RWPE2 (cell line): ENCODE measurements at regions not wholly inside any gene's neighbourhood (a gene's known extent, or its start where the extent isn't known, plus 50 kb on each side); places are given as distances from the start of the nearest gene placed in this dataset.

Experiments used
- ATAC-seq: fragments of 200-7000 bp; cut with Tn5 transposase; 3 replicates; pipeline ENCODE4 v1.9.1; 2021; ENCODE audit warnings: low read depth
- DNase-seq: peaks from one replicate; pipeline ENCODE4 v3.0.0-alpha.2; 2020; ENCODE audit warnings: low spot score
- H3K27ac ChIP-seq: fragments of 450-650 bp; 2 replicates; pipeline ENCODE4 v1.5.1; 2017; ENCODE audit warnings: mild to moderate bottlenecking; ENCODE audit not compliant: poor library complexity, severe bottlenecking
- H3K27me3 ChIP-seq: fragments of 250-450 bp; sonication (Bioruptor Pico); 2 replicates; pipeline ENCODE4 v1.5.1; 2021; ENCODE audit warnings: mild to moderate bottlenecking, moderate library complexity; ENCODE audit not compliant: insufficient read depth, poor library complexity, severe bottlenecking
- H3K36me3 ChIP-seq: fragments of 250-450 bp; sonication (Bioruptor Pico); 2 replicates; pipeline ENCODE4 v1.5.1; 2020; ENCODE audit warnings: low read depth, mild to moderate bottlenecking, moderate library complexity
- H3K4me1 ChIP-seq: fragments of 250-450 bp; sonication (Bioruptor Pico); 2 replicates; pipeline ENCODE4 v1.5.1; 2021; ENCODE audit warnings: mild to moderate bottlenecking, moderate library complexity; ENCODE audit not compliant: insufficient read depth, poor library complexity, severe bottlenecking
- H3K4me3 ChIP-seq: fragments of 250-450 bp; sonication (Bioruptor Pico); 2 replicates; pipeline ENCODE4 v1.5.1; 2021; ENCODE audit warnings: mild to moderate bottlenecking, moderate library complexity; ENCODE audit not compliant: severe bottlenecking
- H3K9me3 ChIP-seq: fragments of 250-450 bp; sonication (Bioruptor Pico); 2 replicates; pipeline ENCODE4 v1.5.1; 2021; ENCODE audit warnings: mild to moderate bottlenecking, moderate library complexity; ENCODE audit not compliant: severe bottlenecking
- TF ChIP-seq, protein P1 (sequence below): fragments of 450-650 bp; IDR thresholded peaks from one replicate; pipeline ENCODE4 v1.5.1; 2017; ENCODE audit warnings: mild to moderate bottlenecking, moderate library complexity; ENCODE audit not compliant: poor library complexity, severe bottlenecking

DNA sequence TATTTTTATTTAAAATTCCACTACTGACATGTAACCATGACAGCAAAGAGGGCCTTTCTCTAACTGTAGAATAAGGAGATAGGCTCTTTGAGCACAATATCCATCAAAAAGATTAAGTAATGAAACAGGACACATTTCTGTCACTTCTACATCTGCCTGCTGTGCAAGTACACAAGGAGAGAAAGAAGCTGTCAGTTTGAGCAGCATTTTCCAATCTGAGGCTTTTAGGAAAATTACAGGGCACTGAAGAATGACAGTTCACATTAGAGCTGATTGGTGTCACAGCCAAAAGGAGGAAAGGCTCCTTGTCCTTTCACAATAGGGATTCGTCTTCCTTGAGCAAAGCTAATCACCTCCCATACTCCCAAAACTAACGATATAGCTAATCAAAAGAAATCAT, 158.8 kb upstream of the TAC1 start:
- TF ChIP-seq, protein P1, sequence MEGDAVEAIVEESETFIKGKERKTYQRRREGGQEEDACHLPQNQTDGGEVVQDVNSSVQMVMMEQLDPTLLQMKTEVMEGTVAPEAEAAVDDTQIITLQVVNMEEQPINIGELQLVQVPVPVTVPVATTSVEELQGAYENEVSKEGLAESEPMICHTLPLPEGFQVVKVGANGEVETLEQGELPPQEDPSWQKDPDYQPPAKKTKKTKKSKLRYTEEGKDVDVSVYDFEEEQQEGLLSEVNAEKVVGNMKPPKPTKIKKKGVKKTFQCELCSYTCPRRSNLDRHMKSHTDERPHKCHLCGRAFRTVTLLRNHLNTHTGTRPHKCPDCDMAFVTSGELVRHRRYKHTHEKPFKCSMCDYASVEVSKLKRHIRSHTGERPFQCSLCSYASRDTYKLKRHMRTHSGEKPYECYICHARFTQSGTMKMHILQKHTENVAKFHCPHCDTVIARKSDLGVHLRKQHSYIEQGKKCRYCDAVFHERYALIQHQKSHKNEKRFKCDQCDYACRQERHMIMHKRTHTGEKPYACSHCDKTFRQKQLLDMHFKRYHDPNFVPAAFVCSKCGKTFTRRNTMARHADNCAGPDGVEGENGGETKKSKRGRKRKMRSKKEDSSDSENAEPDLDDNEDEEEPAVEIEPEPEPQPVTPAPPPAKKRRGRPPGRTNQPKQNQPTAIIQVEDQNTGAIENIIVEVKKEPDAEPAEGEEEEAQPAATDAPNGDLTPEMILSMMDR: no peak
- H3K27ac ChIP-seq: no peak overlapping the region
- H3K4me1 ChIP-seq: no peaks in the 10 kb centered on the region
- H3K27me3 ChIP-seq: no peaks in the 10 kb centered on the region
- DNase-seq (no peak), ATAC-seq (no peak)
- no peaks in the 10 kb centered on the region for H3K9me3 ChIP-seq
- no peaks in the 10 kb centered on the region for H3K36me3 ChIP-seq
- H3K4me3 ChIP-seq: no peak overlapping the region

DNA sequence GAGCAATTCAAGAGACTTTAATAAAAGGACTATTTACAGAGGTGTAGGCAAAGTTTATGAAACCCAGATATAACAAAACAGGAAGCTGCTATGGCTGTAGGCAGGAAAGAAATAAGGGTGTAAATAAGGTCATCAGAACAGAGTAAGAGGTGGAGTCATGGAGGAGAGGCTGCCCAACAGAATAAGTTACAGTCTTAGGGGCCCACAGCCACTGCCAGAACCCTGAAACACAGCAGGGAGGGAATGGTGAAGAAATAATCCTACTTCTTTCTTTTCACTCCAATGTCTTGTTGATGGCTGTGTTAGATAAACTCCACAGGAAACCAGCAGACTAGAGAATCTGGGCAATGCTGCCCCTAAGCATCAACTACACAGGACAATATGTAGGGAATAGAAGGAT, 155.8 kb upstream of the TAC1 start:
- Histone ChIP-seq H3K36me3 (no peaks in the 10 kb centered on the region), H3K4me3 (no peak overlapping the region), H3K27ac (no peak overlapping the region), H3K9me3 (no peaks in the 10 kb centered on the region), H3K27me3 (no peaks in the 10 kb centered on the region), H3K4me1 (no peaks in the 10 kb centered on the region)
- no peak for ATAC-seq
- DNase-seq: no peak
- TF ChIP-seq, protein P1: no peak

DNA sequence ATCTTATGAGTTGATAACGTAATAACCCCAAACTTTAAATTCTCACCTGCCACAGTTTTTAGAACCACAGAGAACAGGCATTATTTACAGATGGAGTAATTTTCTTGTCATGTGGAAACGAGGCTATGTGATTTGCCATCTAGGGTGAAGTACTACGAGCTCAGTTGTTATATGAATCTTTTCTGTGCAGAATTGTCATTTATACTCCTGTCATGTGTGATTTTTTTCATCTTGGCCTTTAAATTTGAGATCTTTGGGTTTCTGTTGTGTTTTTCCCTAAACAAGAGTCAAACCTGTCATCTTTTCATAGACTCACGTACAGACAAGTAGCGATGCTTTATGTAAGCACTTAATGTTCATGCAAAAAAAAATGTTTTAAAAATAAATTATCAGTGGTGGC, 153.7 kb upstream of the TAC1 start:
- TF ChIP-seq, protein P1: no peak
- ATAC-seq (no peak), DNase-seq (no peak)
- H3K9me3 ChIP-seq: no peaks in the 10 kb centered on the region
- no peaks in the 10 kb centered on the region for H3K4me1 ChIP-seq
- no peaks in the 10 kb centered on the region for H3K27me3 ChIP-seq
- no peak overlapping the region for H3K4me3 ChIP-seq
- no peak overlapping the region for H3K27ac ChIP-seq
- H3K36me3 ChIP-seq: no peaks in the 10 kb centered on the region

DNA sequence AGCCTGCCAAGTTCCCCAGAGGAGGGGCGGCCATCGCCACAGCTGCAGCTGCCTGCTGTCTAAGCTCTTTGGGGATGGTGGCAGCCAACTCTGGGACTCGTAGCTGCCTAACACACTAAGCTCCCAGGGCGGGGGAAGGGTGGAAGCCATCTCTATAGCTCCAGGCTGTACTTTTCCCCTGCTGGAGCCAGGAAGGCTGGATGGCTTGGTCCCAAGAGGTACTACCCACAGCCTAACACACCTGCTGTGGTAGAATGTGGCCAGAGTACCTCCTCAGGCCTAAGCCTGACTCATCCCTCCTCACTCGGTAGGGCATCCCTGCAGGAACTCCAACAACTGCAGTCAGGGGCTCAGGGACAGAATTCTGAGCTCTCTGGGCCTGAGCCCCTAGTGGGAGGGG, 151.7 kb upstream of the TAC1 start:
- no peaks in the 10 kb centered on the region for H3K4me1 ChIP-seq
- ATAC-seq (no peak), DNase-seq (no peak)
- TF ChIP-seq, protein P1: no peak
- no peak overlapping the region for H3K27ac ChIP-seq
- no peaks in the 10 kb centered on the region for H3K27me3 ChIP-seq
- H3K9me3 ChIP-seq: no peaks in the 10 kb centered on the region
- no peaks in the 10 kb centered on the region for H3K36me3 ChIP-seq
- no peak overlapping the region for H3K4me3 ChIP-seq

DNA sequence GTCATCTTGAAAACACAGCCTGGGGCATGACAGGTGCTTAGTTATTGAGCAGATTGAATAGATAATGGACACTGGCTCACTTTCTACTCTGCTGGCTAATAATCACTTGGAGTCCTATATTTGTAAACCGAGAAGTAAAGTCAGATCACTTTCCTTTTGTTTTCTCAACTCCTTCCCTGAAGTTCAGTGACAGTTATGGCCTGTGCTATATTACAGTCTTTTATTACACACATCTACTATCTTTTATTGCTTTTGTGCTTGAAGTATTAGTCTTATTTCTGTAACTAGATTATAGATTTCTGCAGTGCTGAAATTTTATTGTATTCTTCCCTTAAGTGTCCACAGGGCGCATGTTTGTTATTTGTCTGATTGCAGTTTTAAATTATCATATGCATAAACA, 136.4 kb upstream of the TAC1 start:
- Histone ChIP-seq H3K4me3 (no peak overlapping the region), H3K27ac (no peak overlapping the region), H3K36me3 (no peaks in the 10 kb centered on the region), H3K27me3 (no peaks in the 10 kb centered on the region), H3K9me3 (no peaks in the 10 kb centered on the region), H3K4me1 (no peaks in the 10 kb centered on the region)
- TF ChIP-seq, protein P1: no peak
- no peak for DNase-seq
- ATAC-seq: no peak
